AG09309 (cell line): ENCODE measurements at regions not wholly inside any gene's neighbourhood (a gene's known extent, or its start where the extent isn't known, plus 50 kb on each side); places are given as distances from the start of the nearest gene placed in this dataset.
"Not testable (repeated sequence)": the region's sequence is repeated elsewhere in the genome, so short reads cannot be mapped to it uniquely, and the experiment has no call there.

Experiments
- DNase-seq: peaks from one replicate; pipeline ENCODE4 v3.0.0-alpha.2; 2010; ENCODE audit warnings: low read depth
- H3K4me3 ChIP-seq: 2 replicates; pipeline ENCODE4 v1.5.1; 2011; ENCODE audit warnings: mild to moderate bottlenecking, low read depth, low read length, moderate library complexity; ENCODE audit not compliant: control insufficient read depth
- TF ChIP-seq, protein P1 (sequence below): IDR thresholded peaks from 2 replicates; pipeline ENCODE4 v1.5.1; 2011; ENCODE audit warnings: mild to moderate bottlenecking, low read depth, low read length, inconsistent platforms; ENCODE audit not compliant: insufficient read depth, control insufficient read depth; ENCODE audit errors: missing control alignments

GRCh38 chr6:82555801-82556200 is 192.2 kb downstream of the TPBG start:
- TF ChIP-seq, protein P1, sequence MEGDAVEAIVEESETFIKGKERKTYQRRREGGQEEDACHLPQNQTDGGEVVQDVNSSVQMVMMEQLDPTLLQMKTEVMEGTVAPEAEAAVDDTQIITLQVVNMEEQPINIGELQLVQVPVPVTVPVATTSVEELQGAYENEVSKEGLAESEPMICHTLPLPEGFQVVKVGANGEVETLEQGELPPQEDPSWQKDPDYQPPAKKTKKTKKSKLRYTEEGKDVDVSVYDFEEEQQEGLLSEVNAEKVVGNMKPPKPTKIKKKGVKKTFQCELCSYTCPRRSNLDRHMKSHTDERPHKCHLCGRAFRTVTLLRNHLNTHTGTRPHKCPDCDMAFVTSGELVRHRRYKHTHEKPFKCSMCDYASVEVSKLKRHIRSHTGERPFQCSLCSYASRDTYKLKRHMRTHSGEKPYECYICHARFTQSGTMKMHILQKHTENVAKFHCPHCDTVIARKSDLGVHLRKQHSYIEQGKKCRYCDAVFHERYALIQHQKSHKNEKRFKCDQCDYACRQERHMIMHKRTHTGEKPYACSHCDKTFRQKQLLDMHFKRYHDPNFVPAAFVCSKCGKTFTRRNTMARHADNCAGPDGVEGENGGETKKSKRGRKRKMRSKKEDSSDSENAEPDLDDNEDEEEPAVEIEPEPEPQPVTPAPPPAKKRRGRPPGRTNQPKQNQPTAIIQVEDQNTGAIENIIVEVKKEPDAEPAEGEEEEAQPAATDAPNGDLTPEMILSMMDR, result no peak
- no peak for DNase-seq
- H3K4me3 ChIP-seq, result no peak overlapping the region

DNA sequence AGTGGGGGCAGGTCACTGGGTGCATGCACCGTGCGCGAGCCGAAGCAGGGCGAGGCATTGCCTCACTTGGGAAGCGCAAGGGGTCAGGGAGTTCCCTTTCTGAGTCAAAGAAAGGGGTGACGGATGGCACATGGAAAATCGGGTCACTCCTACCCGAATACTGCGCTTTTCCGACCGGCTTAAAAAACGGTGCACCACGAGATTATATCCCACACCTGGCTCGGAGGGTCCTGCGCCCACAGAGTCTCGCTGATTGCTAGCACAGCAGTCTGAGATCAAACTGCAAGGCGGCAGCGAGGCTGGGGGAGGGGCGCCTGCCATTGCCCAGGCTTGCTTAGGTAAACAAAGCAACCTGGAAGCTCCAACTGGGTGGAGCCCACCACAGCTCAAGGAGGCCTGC is 194.9 kb downstream of the TPBG start:
- not testable (repeated sequence) for DNase-seq, H3K4me3 ChIP-seq

DNA sequence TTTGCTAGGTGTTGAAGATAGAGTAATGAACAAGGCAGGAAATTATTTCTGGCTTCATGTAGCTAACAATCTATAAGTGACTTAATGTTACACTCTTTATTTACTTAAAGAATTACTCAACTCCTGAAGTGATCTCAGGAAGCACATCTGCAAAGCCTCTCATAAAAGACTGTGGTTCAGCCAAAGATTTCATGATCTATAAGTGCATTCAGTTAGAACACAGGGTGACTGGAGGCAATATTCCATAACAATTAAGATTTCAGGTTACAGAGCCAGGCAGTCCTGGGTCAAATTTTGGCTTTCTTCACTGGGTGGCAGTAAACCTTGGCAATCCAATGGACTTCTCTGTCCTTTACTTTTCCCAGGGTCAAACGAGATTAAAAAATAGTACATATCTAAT is 204.0 kb downstream of the TPBG start:
- DNase-seq, result no peak
- TF ChIP-seq, protein P1, result no peak
- H3K4me3 ChIP-seq, result no peak overlapping the region

DNA sequence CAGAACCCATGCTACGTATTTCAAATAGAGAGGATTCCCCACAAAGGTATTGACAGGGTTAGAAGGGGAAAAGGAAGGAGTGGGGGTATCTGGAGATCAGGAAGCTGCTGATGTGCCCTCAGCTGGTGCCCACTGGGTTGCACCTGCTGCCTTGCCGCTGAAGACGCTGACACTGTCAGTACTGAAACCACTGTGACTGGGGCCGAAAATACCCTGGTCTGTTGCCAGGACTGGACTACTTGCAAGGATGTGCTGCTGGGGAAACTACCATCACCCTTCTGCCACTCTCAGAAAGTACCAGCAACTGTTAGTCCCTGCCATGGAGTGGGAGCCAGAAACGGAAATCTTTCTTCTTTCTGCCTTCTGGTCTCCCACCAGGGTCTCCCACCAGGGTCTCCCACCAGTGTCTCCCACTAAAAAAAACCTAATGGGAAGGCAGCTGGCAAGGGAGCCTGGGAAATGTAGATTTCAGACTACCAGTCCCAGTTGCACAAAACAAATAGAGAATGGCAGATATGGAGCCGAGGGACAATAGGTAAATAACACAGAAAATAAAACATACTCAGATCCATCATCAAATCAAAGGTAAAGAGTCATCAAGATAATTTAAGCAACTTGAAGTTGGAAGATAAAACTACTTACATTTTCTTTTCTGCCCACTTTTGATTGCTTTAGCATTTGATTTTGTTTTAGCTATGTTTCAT is 204.8 kb downstream of the TPBG start:
- no peak for DNase-seq
- no peak overlapping the region for H3K4me3 ChIP-seq
- TF ChIP-seq, protein P1, result no peak

DNA sequence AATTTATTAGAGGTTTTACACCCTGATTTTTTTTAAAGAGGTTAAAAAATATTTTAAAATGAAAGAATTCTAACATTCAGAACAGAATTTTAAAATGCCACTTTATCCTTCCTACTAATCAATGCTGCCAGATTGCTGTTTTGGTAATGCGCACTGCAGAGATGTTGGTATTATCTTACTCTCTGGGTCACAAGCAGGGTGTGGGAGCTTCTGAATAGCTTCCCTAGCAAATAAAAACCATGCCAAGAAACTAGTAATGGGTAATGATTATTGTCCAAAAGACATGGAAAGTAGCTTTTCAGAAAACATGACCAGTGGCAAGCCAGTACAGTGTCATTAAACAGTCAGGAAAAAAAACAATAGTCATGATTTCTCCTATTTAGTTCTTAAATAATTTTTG is 205.4 kb downstream of the TPBG start:
- DNase-seq, result no peak
- no peak overlapping the region for H3K4me3 ChIP-seq
- TF ChIP-seq, protein P1, result no peak

GRCh38 chr6:82570083-82570482 is 206.5 kb downstream of the TPBG start:
- TF ChIP-seq, protein P1, result no peak
- H3K4me3 ChIP-seq, result no peak overlapping the region
- no peak for DNase-seq

GRCh38 chr6:82571455-82571854 is 207.8 kb downstream of the TPBG start:
- TF ChIP-seq, protein P1, result no peak
- no peak for DNase-seq
- no peak overlapping the region for H3K4me3 ChIP-seq
